ACC112 (cell line): ENCODE measurements at regions not wholly inside any gene's neighbourhood (a gene's known extent, or its start where the extent isn't known, plus 50 kb on each side); places are given as distances from the start of the nearest gene placed in this dataset.
"Not testable (repeated sequence)": the region's sequence is repeated elsewhere in the genome, so short reads cannot be mapped to it uniquely, and the experiment has no call there.

Source experiments
- H2AFZ ChIP-seq: fragments of 200-600 bp; sonication (generic); one replicate; pipeline ENCODE4 v1.6.0; 2017; ENCODE audit warnings: antibody characterized with exemption, low read length; ENCODE audit not compliant: unreplicated experiment
- H3K27ac ChIP-seq: fragments of 200-600 bp; sonication (generic); 2 replicates; pipeline ENCODE4 v1.5.1; 2014; ENCODE audit warnings: low read depth, mild to moderate bottlenecking, antibody characterized with exemption, low read length, moderate library complexity
- H3K27me3 ChIP-seq: fragments of 200-600 bp; sonication (generic); 2 replicates; pipeline ENCODE4 v1.6.1; 2014; ENCODE audit warnings: mild to moderate bottlenecking, antibody characterized with exemption, low read length, moderate library complexity, mixed read lengths; ENCODE audit not compliant: insufficient read depth
- H3K36me3 ChIP-seq: fragments of 200-600 bp; sonication (generic); 2 replicates; pipeline ENCODE4 v1.6.1; 2016; ENCODE audit warnings: mild to moderate bottlenecking, antibody characterized with exemption, low read length, moderate library complexity, mixed read lengths; ENCODE audit not compliant: insufficient read depth
- H3K4me1 ChIP-seq: fragments of 200-600 bp; sonication (generic); one replicate; pipeline ENCODE4 v1.6.1; 2016; ENCODE audit warnings: low read length, mixed read lengths; ENCODE audit not compliant: insufficient read depth, unreplicated experiment, control insufficient read depth
- H3K4me3 ChIP-seq: fragments of 200-600 bp; sonication (generic); 2 replicates; pipeline ENCODE4 v1.5.1; 2014; ENCODE audit warnings: mild to moderate bottlenecking, low read depth, low read length
- H3K79me2 ChIP-seq: fragments of 200-600 bp; sonication (generic); one replicate; pipeline ENCODE4 v1.6.0; 2016; ENCODE audit warnings: low read length; ENCODE audit not compliant: control insufficient read depth, unreplicated experiment, insufficient read depth

DNA sequence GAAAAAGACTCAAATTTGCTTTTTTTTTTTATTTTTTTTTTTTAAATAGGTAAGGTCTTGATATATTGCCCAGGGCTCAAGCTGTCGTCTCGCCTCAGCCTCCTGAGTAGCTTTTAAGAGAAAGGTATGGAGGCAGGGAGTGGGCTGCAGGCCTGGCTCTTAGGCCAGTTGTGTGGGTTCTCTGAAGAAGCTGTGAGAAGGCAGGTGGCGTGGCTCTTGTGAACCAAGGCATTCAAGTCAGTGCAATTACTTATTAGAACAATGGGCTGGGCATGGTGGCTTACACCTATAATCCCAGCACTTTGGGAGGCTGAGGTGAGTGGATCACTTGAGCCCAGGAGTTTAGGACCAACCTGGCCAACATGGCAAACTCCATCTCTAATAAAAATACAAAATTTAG is 244.0 kb upstream of the SFRP2 start:
- no peak overlapping the region for H2AFZ ChIP-seq
- peaks cover 4% of the 10 kb centered on the region for H3K4me1 ChIP-seq
- peaks cover 11% of the 10 kb centered on the region for H3K36me3 ChIP-seq
- H3K27me3 ChIP-seq = no peaks in the 10 kb centered on the region
- H3K4me3 ChIP-seq = no peak overlapping the region
- H3K79me2 ChIP-seq = peaks cover 46% of the 10 kb centered on the region
- H3K27ac ChIP-seq = no peak overlapping the region

- Histone ChIP-seq H3K36me3 (peaks cover 11% of the 10 kb centered on the region), H3K4me3 (no peak overlapping the region), H2AFZ (no peak overlapping the region), H3K27me3 (no peaks in the 10 kb centered on the region), H3K79me2 (peaks cover 47% of the 10 kb centered on the region), H3K27ac (0 out of 2 replicates have a peak overlapping the region, but pooled peaks have one; percentile 7), H3K4me1 (peaks cover 4% of the 10 kb centered on the region)
These were observed 241.9 kb upstream of the SFRP2 start for GRCh38 chr4:154030746-154031145.

GRCh38 chr4:154030152-154030551 is 241.3 kb upstream of the SFRP2 start:
- 0 out of 2 replicates have a peak overlapping the region, but pooled peaks have one; percentile 7 for H3K27ac ChIP-seq

GRCh38 chr4:154029171-154029570 is 240.3 kb upstream of the SFRP2 start:
- no peak overlapping the region for H3K4me3 ChIP-seq
- H3K27me3 ChIP-seq = no peaks in the 10 kb centered on the region
- peaks cover 4% of the 10 kb centered on the region for H3K4me1 ChIP-seq
- H3K79me2 ChIP-seq = peaks cover 42% of the 10 kb centered on the region
- H2AFZ ChIP-seq = no peak overlapping the region
- H3K36me3 ChIP-seq = peaks cover 11% of the 10 kb centered on the region
- H3K27ac ChIP-seq = no peak overlapping the region

More at GRCh38 chr4:154030152-154030551, 241.3 kb upstream of the SFRP2 start:
- peaks cover 45% of the 10 kb centered on the region for H3K79me2 ChIP-seq
- no peaks in the 10 kb centered on the region for H3K27me3 ChIP-seq
- H3K4me1 ChIP-seq = peaks cover 4% of the 10 kb centered on the region
- no peak overlapping the region for H2AFZ ChIP-seq
- H3K36me3 ChIP-seq = peaks cover 11% of the 10 kb centered on the region
- no peak overlapping the region for H3K4me3 ChIP-seq

DNA sequence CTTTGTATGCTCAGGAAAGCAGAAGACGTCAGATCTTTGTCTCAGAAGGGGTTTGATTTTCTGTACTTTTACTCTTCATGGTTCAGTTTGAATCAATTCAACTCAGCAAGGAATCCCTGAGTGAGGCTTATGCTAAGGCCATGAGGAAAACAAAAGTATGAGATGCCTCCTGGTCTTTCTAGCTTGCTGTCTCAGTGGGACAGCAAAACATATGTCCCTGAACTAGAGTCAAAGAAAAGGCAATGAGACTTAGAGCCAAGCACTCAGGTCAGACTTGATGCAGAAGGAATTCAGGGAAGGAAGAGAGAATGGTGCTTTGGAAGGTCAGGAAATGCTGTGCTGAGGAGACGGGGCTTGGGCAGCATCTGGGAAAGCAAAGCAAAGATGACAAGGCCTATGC is 236.2 kb upstream of the SFRP2 start:
- Histone ChIP-seq H2AFZ (no peak overlapping the region), H3K27ac (no peak overlapping the region)

DNA sequence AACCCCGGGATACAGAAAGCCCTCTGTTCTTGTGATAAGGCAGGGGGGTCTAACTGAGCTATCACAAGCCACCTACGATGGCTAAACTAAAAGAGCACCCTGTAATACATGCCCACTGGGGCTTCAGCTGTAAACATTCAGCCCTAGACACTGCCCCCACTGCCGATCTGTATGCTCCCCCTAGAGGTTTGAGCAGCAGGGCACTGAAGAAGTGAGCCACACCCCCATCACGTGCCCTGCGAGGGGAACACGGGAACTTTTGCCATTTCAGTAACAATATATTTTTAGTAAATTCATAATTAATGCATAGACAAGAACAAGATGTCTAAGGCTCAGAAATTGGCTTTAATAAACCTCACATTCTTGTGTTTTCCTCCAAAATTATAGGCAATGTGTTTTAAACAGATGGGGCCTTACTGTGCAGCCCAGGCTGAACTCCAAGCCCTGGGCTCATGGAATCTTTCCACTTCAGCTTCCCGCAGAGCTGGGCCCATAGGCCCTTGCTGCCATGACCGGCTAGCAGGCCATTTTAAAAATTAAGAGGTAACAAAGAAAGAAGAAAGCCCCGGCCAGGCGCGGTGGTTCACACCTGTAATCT is 235.3 kb upstream of the SFRP2 start:
- Histone ChIP-seq H3K27me3 (no peaks in the 10 kb centered on the region), H3K4me3 (no peak overlapping the region), H3K36me3 (peaks cover 2% of the 10 kb centered on the region; the same call in 1 of the 2 replicates), H3K79me2 (peaks cover 28% of the 10 kb centered on the region), H3K27ac (no peak overlapping the region), H3K4me1 (no peaks in the 10 kb centered on the region), H2AFZ (no peak overlapping the region)

More for the DNA sequence above, 236.2 kb upstream of the SFRP2 start:
- peaks cover 22% of the 10 kb centered on the region for H3K79me2 ChIP-seq
- no peaks in the 10 kb centered on the region for H3K36me3 ChIP-seq
- no peaks in the 10 kb centered on the region for H3K27me3 ChIP-seq
- H3K4me3 ChIP-seq = no peak overlapping the region
- H3K4me1 ChIP-seq = no peaks in the 10 kb centered on the region

GRCh38 chr4:154023671-154024070 is 234.8 kb upstream of the SFRP2 start:
- not testable (repeated sequence) for H2AFZ ChIP-seq, H3K36me3 ChIP-seq, H3K4me3 ChIP-seq, H3K27ac ChIP-seq, H3K27me3 ChIP-seq, H3K4me1 ChIP-seq
- H3K79me2 ChIP-seq = peaks cover 33% of the 10 kb centered on the region

GRCh38 chr4:154019811-154020210 is 230.9 kb upstream of the SFRP2 start:
- no peak overlapping the region for H3K4me3 ChIP-seq
- H3K4me1 ChIP-seq = peaks cover 1% of the 10 kb centered on the region
- peaks cover 2% of the 10 kb centered on the region; the same call in 1 of the 2 replicates for H3K36me3 ChIP-seq
- H2AFZ ChIP-seq = no peak overlapping the region
- peaks cover 58% of the 10 kb centered on the region for H3K79me2 ChIP-seq
- no peak overlapping the region for H3K27ac ChIP-seq
- no peaks in the 10 kb centered on the region for H3K27me3 ChIP-seq

DNA sequence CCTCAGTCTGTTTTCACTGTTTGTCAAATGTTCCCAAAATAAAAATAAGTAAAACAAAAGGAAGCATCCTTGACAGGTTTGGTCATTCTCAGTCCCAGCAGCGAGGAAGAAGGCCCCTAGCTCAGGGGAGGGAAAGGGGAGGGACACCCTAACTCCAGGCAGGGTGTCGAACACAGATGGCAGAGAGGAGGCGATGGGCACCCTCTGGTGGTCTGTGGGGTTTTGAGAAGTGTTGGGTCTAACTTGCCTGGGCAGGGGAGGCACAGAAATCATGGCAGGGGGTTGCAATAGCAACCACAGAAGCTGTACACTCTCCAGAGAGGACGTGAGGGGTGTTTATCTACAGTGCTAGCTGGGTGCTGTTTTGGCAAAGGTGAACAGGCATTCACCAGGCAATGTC is 229.8 kb upstream of the SFRP2 start:
- Histone ChIP-seq H3K4me3 (no peak overlapping the region), H3K79me2 (peaks cover 68% of the 10 kb centered on the region), H3K27me3 (no peaks in the 10 kb centered on the region), H2AFZ (no peak overlapping the region), H3K27ac (no peak overlapping the region), H3K4me1 (peaks cover 10% of the 10 kb centered on the region), H3K36me3 (peaks cover 2% of the 10 kb centered on the region; the same call in 1 of the 2 replicates)

DNA sequence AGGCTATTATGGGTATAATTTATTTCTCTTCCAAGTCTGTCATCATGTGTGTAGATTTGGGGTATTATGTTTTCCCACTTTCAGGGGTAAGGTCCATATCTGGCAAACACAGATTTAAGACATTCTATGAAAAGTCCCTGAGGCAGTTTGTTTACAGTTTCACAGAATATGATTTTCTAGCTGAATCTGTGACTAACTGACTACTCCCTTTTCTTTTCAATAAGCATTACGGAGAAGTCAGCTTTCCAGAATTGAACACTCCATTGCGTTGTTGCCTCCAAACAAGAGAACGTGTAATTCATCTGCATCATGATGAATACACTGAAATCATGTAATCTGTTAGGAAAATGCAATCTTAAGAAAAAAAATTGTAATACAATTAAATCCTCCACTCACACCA is 226.7 kb upstream of the SFRP2 start:
- Histone ChIP-seq H3K79me2 (peaks cover 85% of the 10 kb centered on the region), H2AFZ (no peak overlapping the region), H3K27me3 (no peaks in the 10 kb centered on the region), H3K27ac (no peak overlapping the region), H3K4me3 (no peak overlapping the region), H3K4me1 (peaks cover 10% of the 10 kb centered on the region), H3K36me3 (peaks cover 8% of the 10 kb centered on the region; the same call in 1 of the 2 replicates)
